Skeletal muscle tissue (tissue), 3 donors: ENCODE measurements at regions not wholly inside any gene's neighbourhood (a gene's known extent, or its start where the extent isn't known, plus 50 kb on each side); places are given as distances from the start of the nearest gene placed in this dataset.

Experiments
- H3K27ac ChIP-seq: one replicate; pipeline ENCODE4 v1.7.0; 2013; ENCODE audit warnings: mild to moderate bottlenecking, low read depth, low read length, inconsistent platforms
- H3K27me3 ChIP-seq, 3 donors: one replicate each; pipeline ENCODE4 v1.7.0; 2013; ENCODE audit warnings: low read length in 3 of 3; ENCODE audit not compliant: control insufficient read depth in 3 of 3, insufficient read depth in 3 of 3
- H3K36me3 ChIP-seq, 3 donors: one replicate each; pipeline ENCODE4 v1.7.0; 2013; ENCODE audit warnings: low read length in 3 of 3; ENCODE audit not compliant: control insufficient read depth in 3 of 3, insufficient read depth in 3 of 3
- H3K4me1 ChIP-seq, 3 donors: one replicate each; pipeline ENCODE4 v1.7.0; 2013; ENCODE audit warnings: low read length in 3 of 3, mild to moderate bottlenecking in 3 of 3; ENCODE audit not compliant: control insufficient read depth in 3 of 3, insufficient read depth in 3 of 3
- H3K4me3 ChIP-seq, 3 donors: one replicate each; pipeline ENCODE4 v1.7.0; 2013; ENCODE audit warnings: low read length in 3 of 3
- H3K9ac ChIP-seq, 3 donors: one replicate each; pipeline ENCODE4 v1.7.0; 2013; ENCODE audit warnings: low read length in 3 of 3, mild to moderate bottlenecking in 3 of 3, moderate library complexity in 2 of 3, low read depth in 1 of 3
- H3K9me3 ChIP-seq, 3 donors: one replicate each; pipeline ENCODE4 v1.7.0; 2013; ENCODE audit warnings: low read length in 3 of 3; ENCODE audit not compliant: control insufficient read depth in 3 of 3
- donor health status: Osteomylitis.

DNA sequence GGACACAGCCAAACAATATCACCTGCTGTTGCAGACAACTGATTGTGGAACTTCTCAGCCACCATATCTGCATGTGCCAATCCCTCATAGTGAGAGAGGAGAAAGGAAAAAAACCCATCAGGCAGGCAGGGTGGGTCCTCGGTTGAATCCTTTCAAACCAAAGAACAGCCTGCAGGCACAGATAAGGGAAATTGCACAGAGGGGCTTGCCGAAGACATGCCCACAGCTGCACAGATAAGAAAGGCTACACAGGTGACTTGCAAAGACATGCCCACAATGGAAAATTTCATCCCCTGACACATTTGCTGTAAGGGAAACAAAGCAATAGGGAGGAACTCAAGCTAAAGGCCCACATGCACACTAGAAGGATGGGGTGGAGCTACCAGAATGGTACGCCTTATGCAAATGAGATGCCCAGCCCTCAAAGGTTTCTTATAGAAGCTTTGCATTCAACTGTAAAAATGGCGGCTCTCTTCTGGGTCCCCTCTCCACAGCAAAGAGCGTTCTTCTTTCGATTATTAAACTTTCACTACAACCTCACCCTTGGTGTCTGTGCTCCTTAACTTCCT is 170.0 kb upstream of the TMPO start:
- Histone ChIP-seq H3K4me3 (no peak overlapping the region), H3K4me1 (no peaks in the 10 kb centered on the region), H3K9me3 (no peaks in the 10 kb centered on the region), H3K9ac (no peak overlapping the region), H3K36me3 (no peaks in the 10 kb centered on the region), H3K27me3 (no peaks in the 10 kb centered on the region), H3K27ac (no peak overlapping the region)

DNA sequence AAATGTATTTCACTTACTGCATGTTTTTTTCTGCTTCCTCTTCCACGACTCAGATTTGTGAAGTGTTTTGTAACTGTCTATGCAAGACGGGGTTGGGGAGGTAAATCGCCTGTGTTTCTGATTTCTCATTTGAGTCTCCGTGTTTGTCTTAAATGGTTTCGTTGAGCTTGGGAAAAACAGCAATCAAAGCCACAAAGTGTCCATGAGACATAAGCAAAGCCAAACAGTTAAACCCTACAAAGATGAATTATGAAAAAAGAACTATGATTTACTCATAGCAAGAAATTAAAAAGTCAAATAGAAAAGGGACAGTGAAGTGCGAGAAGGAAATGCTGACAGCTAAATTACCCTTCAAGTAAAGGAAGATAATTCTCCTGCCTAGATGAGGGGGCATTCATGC is 164.3 kb upstream of the TMPO start:
- Histone ChIP-seq H3K27ac (no peak overlapping the region), H3K36me3 (no peaks in the 10 kb centered on the region), H3K4me3 (no peak overlapping the region), H3K4me1 (no peaks in the 10 kb centered on the region), H3K9ac (no peak overlapping the region), H3K9me3 (no peaks in the 10 kb centered on the region), H3K27me3 (no peaks in the 10 kb centered on the region)

DNA sequence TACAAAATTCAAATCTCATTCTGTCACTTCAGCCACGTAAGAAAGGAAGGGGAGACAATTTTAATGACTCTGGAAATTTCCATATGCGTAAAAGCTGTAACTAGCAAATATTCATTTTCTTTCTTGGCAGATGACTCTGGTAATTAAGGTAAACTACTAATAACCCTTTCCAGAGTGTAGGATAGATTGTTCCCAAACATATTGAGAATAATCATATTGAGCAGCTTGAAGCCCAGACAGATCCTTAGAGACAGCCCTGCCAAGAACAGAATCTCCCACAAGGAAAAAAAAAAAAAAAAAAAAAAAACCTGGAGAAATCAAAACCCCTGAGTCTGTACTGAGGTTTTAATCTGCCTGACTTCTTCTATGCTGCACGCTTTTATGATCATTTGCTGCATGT is 163.6 kb upstream of the TMPO start:
- Histone ChIP-seq H3K27ac (no peak overlapping the region), H3K27me3 (no peaks in the 10 kb centered on the region), H3K4me3 (no peak overlapping the region), H3K9me3 (no peaks in the 10 kb centered on the region), H3K36me3 (no peaks in the 10 kb centered on the region), H3K9ac (no peak overlapping the region), H3K4me1 (no peaks in the 10 kb centered on the region)

DNA sequence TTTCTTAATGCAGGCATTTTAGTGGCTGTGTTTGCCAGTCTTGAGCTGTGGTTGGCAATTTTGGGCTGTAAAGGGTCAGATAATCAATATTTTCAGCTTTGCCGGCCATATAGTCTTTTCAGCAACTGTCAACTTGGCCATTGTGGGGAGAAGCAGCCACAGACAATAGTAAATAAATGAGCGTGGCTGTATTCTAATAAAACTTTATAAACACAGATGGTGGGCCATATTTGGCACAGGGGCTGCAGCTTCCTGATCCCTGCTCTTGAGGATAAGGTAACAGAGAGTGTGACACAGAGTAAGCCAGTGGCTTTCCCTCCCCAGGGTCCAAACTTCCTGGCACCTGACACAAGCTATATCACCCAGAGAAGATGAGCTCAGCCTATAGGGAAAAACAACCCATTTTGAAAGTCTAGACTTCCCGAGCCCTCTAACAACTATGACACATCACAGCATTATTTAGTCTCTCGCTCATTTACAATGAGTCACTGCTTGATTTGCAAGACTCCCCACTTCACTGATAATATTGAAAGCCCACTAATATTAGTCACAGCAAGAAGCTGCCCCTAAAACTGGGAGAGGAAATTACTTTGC is 163.1 kb upstream of the TMPO start:
- H3K27me3 ChIP-seq = no peaks in the 10 kb centered on the region
- no peak overlapping the region for H3K9ac ChIP-seq
- H3K4me1 ChIP-seq = no peaks in the 10 kb centered on the region
- H3K36me3 ChIP-seq = no peaks in the 10 kb centered on the region
- H3K9me3 ChIP-seq = no peaks in the 10 kb centered on the region
- H3K4me3 ChIP-seq = no peak overlapping the region
- no peak overlapping the region for H3K27ac ChIP-seq

DNA sequence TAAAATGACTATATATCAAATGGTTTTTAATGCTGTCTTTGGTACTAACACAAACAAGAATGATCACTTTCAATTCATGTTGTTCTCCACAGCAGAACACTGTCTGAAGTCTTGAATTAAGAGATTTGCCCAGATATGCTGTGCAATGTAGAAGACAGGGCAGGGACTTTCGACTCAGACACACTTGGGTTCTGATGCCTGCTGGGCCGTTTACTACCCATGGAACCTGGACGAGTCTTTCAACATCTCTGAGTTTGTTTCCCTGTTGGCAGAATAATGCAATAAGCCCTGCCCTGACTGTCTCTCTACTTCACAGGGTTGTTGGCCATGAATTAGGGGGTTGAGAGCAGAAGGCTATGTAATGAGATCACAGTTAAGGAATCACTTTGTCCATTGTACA is 162.6 kb upstream of the TMPO start:
- Histone ChIP-seq H3K4me3 (no peak overlapping the region), H3K9me3 (no peaks in the 10 kb centered on the region), H3K4me1 (no peaks in the 10 kb centered on the region), H3K27me3 (no peaks in the 10 kb centered on the region), H3K36me3 (no peaks in the 10 kb centered on the region), H3K27ac (no peak overlapping the region), H3K9ac (no peak overlapping the region)

DNA sequence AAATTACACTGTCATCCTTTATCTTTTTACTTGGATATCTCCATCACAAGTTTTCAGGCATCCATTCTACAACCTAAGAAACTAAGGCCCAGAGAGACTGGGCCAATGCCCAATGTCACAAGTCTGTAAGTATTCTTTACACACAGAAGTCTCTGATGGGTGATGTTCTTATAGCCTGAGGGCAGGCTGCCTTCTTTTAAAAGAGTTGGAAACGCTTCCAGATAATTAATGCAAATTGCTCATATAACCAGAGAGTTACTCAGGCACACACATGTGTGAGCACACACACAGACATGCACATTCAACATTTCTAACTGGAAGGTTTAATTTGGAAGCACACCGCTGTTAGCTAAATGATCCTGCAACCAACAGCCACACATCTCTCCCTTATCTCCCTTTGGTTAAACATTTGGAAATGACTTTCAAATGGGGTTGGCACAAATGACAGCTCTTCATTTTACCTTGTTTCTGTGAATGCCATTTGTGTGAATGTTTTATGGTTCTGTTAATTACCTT is 160.8 kb upstream of the TMPO start:
- H3K9me3 ChIP-seq = no peaks in the 10 kb centered on the region
- H3K9ac ChIP-seq = no peak overlapping the region
- H3K4me1 ChIP-seq = no peaks in the 10 kb centered on the region
- H3K27ac ChIP-seq = no peak overlapping the region
- no peak overlapping the region for H3K4me3 ChIP-seq
- no peaks in the 10 kb centered on the region for H3K27me3 ChIP-seq
- no peaks in the 10 kb centered on the region for H3K36me3 ChIP-seq

DNA sequence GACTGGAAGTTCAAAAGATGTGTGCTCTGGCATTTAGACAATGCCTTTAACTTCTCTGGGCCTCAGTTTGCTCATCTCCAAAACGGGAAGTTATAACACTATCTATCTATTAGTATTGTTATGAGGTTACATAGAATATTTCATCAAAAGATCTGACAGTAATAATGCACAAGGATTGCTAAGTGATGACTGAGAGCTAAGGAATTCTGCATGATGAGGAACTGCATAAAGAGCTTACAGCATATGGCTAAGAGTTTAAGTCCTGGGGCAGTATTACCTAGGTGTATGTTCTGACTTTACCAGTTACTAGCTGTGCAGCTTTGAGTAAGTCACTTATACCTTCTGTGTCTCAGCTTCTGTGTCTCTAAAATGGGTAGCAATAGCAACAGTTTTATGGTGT is 160.1 kb upstream of the TMPO start:
- Histone ChIP-seq H3K9ac (no peak overlapping the region), H3K36me3 (no peaks in the 10 kb centered on the region), H3K9me3 (no peaks in the 10 kb centered on the region), H3K4me3 (no peak overlapping the region), H3K4me1 (no peaks in the 10 kb centered on the region), H3K27ac (no peak overlapping the region), H3K27me3 (no peaks in the 10 kb centered on the region)

DNA sequence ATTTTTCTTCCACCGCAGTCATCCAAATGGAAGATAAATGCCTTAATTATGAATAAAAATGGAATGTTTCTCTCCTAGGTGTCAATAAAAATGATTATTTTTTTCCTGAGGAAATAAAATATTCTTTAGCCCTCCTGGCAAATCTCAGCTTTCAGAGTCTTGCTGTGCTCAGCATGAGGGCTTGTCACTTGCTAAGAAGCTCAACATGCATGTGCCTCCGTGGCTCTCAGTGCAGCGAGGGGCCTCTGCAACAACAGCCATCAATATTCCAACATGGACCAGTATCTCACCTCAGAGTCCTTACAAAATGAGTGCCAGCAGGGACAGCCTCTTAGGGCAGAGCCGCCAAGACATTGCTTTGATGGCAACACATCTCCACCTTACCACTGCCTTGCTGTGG is 159.5 kb upstream of the TMPO start:
- Histone ChIP-seq H3K4me1 (no peaks in the 10 kb centered on the region), H3K9ac (no peak overlapping the region), H3K9me3 (no peaks in the 10 kb centered on the region), H3K27ac (no peak overlapping the region), H3K36me3 (no peaks in the 10 kb centered on the region), H3K27me3 (no peaks in the 10 kb centered on the region), H3K4me3 (no peak overlapping the region)

DNA sequence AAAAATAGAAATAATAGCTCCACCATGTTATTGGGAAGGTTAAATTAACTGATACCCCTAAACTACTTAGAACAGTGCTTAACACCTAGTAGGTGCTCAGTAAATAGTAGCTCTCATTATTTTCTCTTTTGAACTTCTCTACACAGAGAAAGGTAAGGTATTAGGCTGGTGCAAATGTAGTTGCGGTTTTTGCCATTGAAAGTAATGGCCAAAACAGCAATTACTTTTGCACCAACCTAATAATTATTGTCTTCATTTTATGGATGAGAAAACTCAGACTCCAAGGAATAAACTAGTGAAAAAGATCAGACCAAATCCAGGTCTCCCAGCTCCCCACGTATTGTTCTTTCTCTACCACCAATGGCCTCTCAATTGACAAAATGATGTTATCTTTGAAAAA is 157.2 kb upstream of the TMPO start:
- Histone ChIP-seq H3K27me3 (no peaks in the 10 kb centered on the region), H3K4me1 (no peaks in the 10 kb centered on the region), H3K27ac (no peak overlapping the region), H3K9ac (no peak overlapping the region), H3K9me3 (no peaks in the 10 kb centered on the region), H3K36me3 (no peaks in the 10 kb centered on the region), H3K4me3 (no peak overlapping the region)

DNA sequence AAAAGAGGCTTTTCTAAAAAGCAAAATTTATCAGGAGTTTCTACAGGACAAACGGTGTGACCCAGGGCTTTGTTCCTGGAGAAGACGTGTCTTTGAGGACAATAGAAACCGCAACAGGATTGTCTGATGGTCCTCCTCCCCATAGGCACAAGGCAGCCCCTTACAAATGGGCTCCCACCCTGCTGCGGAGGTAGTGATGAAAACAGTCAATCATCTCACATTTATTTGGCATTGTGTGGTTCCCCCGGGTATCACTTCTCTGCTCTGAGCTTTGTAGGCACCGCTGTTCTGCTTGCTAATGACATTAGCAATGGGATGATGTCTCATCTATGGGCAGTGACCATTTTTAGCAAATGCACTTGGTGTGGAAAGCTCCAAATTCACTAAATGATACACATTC is 155.5 kb upstream of the TMPO start:
- no peaks in the 10 kb centered on the region for H3K9me3 ChIP-seq
- no peaks in the 10 kb centered on the region for H3K36me3 ChIP-seq
- H3K4me1 ChIP-seq = no peaks in the 10 kb centered on the region
- H3K9ac ChIP-seq = no peak overlapping the region
- no peak overlapping the region for H3K27ac ChIP-seq
- H3K27me3 ChIP-seq = no peaks in the 10 kb centered on the region
- H3K4me3 ChIP-seq = no peak overlapping the region
